GM21526 (cell line): ENCODE measurements at regions not wholly inside any gene's neighbourhood (a gene's known extent, or its start where the extent isn't known, plus 50 kb on each side); places are given as distances from the start of the nearest gene placed in this dataset.

Experiments used
- ATAC-seq: cut with Tn5 transposase; IDR thresholded peaks from one replicate; pipeline ENCODE4 v1.9.1; 2021; ENCODE audit warnings: moderate library complexity; ENCODE audit not compliant: unreplicated experiment, low FRiP score

DNA sequence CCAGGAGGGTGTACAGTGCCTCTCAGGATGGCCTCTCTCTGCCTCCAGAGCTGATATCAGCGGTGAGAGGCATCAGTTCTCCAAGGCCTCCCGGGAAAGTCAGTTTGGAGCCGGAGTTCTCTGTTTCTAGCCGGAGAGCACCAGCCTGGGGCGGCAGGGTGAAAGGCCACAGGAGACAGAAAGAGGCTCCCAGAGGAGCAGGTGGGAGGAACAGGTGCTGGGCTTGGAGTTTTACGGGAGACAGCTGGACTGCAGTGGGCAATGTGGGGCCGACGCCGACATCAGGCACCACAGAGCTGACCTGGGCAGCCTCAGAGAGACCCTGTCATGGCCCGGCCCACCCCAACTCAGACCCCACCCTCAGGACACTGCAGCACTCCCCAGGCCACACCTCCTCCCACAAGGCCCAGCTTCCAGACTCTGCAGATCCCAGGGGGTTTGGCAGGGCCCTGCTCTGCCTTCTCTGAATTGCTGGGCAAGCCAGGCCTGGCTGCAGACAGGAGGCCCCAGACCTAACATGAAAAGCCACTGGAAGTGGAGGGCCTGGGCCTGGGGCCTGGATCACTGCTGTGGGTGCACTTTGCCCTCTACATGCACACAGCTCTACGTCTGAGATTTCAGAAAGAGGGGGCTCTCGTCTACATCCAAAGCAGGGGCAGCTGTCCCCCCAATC, 885.6 kb downstream of the BRD1 start:
- ATAC-seq, result no peak

DNA sequence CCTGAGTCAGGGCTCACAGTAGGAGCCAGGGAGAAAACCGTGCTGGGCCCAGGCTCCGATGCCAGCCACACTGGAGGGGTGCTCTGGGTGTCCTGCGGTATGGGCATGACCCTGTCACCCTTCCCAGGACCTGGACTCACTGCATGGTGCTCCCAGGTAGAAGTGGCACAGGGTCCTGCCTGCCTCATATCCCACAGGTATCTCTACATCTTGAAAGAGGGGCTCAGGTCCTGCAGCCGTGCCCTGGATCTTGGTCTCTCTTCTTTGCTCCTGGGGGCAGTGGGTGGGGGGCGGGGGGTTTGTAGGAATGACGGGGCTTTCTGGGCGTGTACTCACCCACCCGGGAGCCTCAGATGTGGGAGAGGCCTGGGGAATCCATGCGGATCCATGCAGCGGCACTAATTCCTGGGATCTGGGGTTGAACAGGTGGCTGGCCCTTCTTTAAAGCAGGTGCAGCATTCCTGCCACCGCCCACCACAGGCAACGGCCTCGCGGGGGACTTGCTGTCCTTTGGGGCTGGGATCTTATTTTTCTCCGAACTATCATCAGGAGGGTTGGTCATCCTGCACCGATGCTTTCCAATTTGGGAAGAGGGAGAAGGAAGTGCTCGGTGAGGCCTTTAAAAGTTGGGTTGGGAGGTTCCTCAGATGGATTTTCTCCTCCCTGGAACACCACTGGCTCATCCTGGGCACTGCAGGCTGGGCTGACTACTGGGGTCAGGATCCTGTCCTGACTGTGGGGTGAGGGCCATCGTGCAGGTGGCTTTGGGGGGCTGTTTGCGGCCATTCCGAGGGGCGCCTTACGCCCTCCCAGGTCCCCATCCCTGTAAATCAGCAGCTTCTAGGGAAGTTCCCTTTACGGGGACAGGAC, 886.4 kb downstream of the BRD1 start:
- ATAC-seq, result no peak

DNA sequence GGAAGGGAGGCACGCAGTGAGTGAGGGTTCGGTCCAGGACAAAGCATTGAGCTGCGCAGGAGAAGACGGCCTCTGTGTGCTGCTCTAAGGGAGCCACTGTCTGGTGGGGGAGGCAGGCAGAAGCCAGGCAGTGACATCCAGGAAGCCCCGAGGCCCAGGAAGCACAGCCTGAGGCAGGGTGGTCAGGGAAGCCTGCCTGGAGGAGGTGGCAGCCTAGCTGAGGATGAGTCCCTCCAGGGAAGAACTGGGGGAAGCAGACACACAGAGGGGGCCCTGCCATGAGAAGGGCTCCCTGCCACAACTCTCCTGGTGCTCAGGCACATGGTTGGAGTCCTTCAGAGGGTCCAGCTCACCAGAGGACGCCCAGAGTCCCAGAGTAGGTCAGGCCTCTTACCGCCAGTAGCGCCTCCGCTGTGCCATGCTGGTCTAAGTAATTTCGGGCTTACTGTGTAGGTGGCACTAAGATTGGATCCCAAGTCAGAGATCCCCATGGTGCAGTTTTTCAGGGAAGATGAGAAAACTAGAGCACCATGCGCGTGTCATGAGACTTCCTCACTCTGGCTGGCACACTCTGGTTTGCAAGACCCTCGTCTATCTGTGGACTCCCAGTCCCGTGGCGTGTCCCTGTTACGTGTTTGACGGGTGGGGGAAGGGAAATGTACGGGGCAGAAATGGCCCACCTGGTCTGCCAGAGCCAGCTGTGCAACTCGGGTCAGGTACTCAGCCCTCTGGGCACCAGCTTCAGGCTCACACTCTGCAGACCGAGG, 887.2 kb downstream of the BRD1 start:
- no peak for ATAC-seq

DNA sequence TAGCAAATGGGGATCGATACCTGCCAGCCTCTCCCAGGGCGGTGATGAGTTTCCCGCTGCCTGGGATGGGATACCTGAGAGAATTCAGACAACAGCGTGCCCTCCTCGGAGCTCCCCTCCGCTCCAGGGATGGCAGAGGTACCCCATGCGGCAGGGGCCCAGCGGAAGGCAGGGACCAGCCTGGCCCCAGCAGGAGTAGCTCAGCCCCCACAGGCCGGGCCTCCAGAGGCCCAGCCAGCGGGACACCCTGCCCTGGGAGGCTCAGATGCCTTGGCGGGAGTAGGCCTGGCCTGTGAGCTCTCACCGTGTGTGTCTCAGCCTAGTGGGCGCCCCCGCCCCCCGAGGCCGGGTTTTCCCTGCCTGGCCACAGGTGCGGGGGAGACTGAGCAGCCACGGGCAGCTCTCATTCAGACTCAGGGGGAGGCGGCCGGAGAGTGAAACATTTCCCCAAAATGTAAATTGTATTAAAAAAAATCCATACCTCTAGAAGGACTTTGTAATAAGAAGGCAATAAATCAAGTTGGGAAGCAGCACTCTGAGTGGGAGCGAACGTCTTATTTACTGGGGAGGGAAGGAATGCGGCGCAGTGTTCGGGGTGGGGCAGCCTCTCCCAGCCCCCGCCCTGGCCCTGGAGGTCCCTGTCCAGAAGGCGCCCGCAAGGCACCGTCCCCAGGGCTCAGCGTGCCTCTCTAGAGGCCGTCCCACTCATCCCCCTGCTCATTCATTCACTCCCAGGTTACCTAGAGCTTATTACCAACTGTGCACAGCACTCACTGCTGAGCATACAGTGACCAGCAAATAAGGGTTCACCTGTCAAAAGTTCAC, 888.0 kb downstream of the BRD1 start:
- no peak for ATAC-seq

DNA sequence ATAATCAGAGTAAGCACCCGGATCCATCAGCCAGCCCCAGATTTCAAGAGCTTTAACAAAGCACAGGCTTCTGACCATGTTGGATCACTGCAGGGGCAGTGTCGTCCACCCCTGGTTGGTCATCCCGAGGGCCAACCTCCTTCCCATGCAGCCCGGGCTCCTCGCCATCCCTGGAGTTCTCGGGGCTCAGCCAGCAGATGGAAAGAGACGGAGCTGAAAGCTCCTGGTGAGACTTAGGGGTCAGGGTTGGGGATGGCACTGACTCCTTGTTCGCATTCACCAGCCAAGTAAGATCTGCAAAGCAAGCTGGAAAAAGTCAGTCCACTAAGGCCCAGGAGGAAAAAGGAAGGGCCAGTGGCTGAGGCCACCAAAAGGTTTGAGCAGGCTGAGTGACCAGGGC, 888.9 kb downstream of the BRD1 start:
- no peak for ATAC-seq

DNA sequence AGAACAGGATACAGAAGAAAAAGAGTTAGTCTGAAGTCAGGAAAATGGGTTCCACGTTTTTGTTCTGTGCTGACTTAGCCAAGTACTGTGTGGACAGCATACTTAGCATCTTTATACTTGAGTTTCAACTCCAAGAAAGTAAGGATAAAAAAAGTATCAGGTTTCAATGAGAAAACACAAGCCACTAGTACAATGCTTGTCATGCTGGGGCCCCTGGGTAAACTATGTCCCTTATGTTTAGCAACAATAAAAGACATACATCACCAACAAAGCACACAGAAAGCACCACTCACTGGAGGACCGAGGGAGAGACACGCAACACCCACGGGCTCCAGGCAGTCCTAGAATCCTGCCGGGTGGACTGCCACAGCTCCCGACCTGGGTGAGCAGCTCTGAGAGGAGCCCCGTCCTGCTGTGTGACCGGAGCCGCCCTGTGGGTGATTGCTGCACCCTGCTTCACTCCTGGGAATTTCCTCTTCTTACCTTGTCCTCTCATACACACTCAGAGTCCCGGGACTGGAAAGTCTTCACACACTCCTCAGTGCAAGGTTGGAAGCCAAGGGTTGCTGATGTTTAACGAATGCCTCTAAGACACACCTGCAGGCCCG, 890.5 kb downstream of the BRD1 start:
- ATAC-seq, result no peak

DNA sequence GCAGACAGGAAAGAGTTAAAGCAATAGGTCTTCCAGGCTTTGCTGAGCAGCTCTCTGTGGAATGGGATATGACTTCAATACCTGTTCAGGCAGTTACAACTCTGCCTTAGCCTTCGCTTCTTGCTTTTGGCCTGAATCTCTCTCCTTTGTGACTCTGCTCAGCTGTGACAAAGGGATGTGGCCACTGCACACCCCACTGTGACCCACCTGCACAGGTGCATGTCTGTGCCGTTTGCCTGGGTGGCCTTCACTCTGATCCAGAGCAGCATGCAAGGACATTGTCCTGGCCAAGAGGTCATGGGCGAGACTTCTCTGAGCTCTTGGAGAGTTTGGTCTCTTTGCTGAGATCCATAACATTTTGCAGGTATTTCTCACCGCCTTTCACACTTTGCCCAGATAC, 891.3 kb downstream of the BRD1 start:
- ATAC-seq, result no peak

DNA sequence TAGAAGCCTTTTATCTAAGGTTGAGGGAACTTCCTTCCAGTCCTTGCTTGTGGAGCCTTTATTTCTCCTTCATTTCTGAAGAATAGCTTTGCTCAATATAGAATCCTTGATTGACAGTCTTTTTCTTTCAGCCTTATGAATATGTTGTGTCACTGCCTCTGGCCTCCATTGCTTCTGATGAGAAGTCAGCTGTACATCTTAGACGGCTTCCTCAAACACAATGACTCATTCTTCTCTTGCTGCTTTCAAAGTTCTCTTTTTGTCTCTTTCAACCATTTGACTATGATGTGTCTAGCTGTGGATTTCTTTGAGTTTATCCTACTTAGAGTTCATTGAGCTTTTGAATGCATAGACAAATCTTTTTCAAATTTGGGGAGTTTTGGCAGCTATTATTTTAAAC, 893.2 kb downstream of the BRD1 start:
- no peak for ATAC-seq

DNA sequence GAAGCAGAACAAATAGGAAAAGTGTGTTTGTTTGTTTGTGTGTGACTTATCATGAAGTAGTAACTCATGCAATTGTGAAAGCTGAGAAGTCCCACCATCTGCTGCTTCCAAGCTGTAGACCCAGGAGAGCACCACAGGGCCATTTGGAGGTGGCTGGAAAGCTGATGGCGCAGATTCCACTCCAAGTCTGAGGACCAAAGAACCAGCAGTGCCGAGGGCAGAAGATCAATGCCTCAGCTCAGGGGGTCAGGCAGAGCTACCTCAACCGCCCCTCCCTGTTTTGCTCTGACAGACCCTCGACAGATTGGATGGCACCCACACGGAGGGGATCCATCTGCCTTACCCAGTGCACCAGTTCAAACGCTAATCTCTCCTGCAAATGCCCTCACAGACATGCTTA, 896.2 kb downstream of the BRD1 start:
- ATAC-seq, result no peak

DNA sequence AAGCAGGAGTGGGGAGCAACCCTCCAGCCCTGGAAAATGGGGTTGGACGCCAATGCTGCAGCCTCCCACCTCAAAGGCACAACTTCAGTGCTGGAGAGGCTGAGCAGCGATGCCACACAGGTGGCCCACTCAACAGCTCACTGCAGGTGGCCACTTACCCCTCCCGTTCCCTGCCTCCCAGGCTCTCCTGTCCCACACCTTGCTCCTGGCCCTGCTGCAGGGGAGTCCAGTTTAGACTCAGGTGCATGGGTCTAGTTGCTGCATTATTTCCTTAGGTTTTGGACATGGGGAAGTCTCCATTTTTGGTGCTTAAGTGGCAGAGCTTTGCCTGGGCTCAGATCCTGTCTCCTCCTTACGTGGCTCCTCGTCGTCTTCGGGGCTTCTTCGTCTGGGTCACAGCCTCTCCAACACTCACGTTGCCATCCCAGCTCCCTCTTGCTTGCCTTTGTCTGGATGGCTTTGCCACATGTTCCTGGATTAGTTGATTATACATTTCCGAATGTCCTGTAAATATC, 898.3 kb downstream of the BRD1 start:
- no peak for ATAC-seq

DNA sequence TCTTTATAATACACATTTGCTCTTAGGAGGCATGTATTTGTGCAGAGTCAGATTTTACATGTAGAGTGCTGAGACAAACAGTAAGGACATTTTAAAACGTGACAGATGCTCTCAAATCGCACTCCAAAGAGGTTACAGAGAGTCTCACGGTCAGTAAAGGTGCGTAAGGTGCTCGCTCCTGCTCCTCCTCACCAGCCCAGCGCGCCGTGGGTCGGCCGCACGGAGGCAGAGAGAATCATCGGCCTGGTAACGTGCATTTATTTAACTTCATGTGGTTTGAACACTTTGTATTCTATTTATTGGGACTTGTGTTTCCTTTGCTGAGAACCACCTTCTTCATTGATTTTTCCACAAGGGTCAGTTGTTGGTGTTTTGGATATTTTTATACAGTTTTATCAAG, 900.1 kb downstream of the BRD1 start:
- no peak for ATAC-seq

DNA sequence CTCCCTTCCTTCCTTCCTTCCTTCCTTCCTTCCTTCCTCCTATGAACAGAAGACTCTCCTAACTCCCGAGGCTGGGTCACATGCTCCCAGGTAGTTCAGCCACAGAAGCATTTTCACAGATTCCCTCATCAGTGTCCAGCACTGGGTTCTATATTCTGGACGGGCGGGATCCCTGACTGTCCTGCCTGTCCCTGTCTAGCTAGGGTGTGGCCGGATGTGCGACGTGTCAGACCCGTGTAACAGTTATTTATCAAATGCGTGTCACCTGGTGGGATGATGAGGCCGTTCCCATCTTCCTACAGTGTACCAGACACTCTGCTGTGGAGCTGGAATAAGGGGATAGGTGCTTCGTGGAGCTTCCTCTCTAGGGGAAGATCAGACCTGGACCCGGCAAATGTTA, 901.0 kb downstream of the BRD1 start:
- ATAC-seq, result no peak

DNA sequence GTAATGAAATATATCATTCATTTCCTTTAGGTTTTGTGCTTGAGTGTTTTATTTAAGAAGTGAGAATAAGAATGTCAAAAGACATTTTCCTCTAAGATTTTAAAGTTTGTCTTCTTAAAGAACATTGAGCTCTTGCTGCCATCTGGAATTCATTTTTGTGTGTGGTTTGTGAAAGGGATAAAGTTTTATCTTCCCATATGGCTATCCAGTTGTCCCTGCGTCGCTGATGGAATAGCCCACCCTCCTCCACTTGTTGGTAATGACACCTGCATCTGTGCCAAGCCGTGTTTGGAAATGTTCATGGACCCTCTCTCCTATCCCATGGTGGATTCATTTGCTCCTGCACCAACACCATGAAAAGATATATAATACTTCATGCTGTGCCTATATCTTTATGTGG, 901.5 kb downstream of the BRD1 start:
- no peak for ATAC-seq

DNA sequence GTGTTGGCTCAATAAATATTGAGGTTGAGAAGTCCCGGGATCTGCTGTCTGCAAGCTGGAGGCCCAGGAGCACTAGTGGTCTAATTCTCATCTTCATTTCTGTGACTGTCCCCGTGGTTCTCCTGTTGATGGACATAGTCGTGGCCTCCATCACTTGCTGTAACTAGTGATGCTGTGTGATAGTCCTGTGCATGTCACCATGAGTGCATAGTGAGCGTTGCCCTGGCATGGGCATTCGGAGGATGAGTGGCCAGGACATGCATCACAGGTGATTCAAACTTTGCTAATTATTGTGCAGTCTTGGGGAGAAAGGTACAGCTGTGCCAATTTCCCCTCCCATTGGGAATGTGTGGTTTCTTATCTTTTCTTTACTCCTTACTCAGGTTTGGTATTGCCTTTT, 902.2 kb downstream of the BRD1 start:
- no peak for ATAC-seq

DNA sequence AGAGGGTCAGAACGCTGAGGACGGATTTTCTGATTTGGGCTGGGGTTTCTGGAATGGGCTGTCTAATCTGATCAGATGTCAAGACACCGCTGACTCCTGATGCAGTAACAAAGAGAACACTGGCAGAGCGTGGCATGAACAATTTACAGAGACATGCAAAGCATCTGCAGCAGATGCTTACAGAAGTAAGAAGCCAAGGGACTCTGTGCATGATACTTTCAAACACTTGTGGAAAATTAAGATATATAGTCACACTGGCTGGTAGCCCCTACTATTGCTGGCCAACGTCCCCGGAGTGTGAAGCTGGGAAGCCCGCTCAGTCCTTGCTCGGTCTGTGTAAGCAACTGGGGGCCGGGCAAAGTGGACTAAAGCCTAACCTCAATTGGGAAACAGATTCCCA, 903.7 kb downstream of the BRD1 start:
- no peak for ATAC-seq

DNA sequence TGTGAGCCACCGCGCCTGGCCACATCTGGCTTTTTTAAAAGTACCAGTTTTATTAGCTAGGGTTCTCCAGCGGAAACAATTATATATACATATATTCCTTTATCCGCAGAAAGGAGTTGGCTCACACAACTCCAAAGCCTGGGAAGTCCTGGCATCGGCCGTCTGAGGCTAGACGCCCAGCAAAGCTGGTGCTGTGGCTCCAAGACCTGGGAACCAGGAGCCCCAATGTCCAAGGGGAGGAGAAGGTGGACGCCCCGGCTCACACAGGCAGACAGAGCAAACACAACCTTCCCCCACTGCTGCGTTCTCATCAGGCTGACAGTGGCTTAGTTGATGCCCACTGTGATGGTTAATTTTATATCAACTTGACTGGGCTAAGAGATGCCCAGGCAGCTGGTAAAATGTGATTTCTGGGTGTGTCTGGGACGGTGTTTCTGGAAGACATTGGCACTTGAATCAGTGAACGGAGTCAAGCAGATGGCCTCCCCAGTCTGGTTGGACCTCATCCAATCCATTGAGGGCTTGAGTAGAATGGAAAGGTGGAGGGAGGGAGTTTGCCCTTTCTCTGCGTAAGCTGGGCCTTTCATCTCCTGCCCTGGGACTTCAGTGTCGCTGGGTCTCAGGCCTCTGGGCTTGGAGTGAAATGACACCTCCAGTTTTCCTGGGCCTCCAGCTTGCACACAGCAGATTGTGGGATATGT, 904.4 kb downstream of the BRD1 start:
- ATAC-seq, result no peak

DNA sequence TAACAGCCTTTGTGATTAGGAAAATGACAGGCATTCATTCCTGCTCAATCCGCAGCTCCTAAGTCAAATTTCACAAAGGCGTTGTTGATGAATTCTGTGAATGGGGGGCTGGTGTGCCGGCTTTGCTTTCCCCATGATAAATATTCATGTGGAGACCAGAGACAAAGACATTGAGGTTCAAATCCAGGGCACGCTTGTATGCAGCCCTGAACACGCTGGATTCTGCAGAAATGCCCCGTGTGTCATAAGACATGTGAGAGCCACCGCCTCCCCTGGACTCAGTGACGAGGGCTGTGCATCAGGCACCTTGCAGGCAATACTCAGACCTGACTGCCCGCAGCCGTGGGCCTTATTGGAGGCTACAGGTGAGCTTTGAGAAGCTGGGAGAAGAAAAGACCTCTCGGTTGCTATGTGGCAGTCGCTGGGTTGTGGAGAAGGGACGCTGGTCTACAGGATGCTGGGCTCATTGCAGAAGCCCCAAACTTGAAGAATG, 906.2 kb downstream of the BRD1 start:
- no peak for ATAC-seq

DNA sequence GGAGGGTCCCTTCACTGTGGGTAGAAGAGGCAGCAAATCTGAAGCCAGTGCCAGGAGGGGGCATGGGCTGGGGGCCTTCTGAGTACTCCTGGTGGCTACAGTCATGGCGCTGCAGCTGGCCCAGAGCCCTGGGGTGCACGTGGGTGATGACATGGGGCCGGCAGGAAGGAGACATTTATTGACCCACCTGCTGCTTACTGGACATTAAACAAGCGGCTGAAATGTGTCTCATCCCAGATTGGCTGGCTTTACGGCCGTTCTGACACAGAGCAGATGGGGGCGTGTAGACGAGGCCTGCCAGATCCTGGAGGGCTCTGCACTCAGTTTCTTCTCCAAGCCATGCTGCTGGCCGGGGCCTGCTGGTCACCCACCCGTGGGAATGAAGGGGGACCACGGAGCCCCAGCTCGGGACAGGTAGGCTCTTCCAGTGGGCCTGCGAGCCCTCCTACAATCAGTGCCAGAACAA, 906.9 kb downstream of the BRD1 start:
- ATAC-seq, result no peak
